H1 (cell line): ENCODE measurements at regions not wholly inside any gene's neighbourhood (a gene's known extent, or its start where the extent isn't known, plus 50 kb on each side); places are given as distances from the start of the nearest gene placed in this dataset.

ENCODE experiments used
- ATF3 ChIP-seq: IDR thresholded peaks from 2 replicates; pipeline ENCODE4 v1.6.1; 2011; ENCODE audit warnings: low read depth, mild to moderate bottlenecking, low read length; ENCODE audit not compliant: insufficient read depth
- BRCA1 ChIP-seq: IDR thresholded peaks from 2 replicates; pipeline ENCODE4 v1.6.1; 2012; ENCODE audit warnings: low read depth, low read length, improper control_type of control experiment
- CBX8 ChIP-seq: fragments of 300-800, 300-1000 bp; sonication (generic); IDR thresholded peaks from 2 replicates; pipeline ENCODE4 v1.7.1; 2016; ENCODE audit warnings: low read depth, low read length, borderline replicate concordance
- CTCF ChIP-seq, 3 experiments: IDR thresholded peaks; 1 replicate in 2 of 3; 2 replicates in 1 of 3; pipeline versions ENCODE4 v1.5.1 to v1.6.1; 2011; ENCODE audit warnings: low read length in 3 of 3, mild to moderate bottlenecking in 3 of 3, inconsistent platforms in 2 of 3, low read depth in 1 of 3, moderate library complexity in 1 of 3; ENCODE audit not compliant: insufficient read depth in 1 of 3; ENCODE audit errors: control extremely low read depth in 1 of 3
- EGR1 ChIP-seq: IDR thresholded peaks from 2 replicates; pipeline ENCODE4 v1.6.1; 2011; ENCODE audit warnings: low read depth, low read length, borderline replicate concordance
- EP300 ChIP-seq, 2 experiments: IDR thresholded peaks; 1 replicate in 1 of 2; 2 replicates in 1 of 2; pipeline ENCODE4 v1.6.1; 2011 to 2012; ENCODE audit warnings: low read depth in 2 of 2, low read length in 2 of 2, mild to moderate bottlenecking in 2 of 2, borderline replicate concordance in 1 of 2, inconsistent platforms in 1 of 2, moderate library complexity in 1 of 2
- EZH2 ChIP-seq: fragments of 200-600 bp; sonication (generic); IDR thresholded peaks from 2 replicates; pipeline ENCODE4 v1.7.1; 2012; ENCODE audit warnings: low read depth, mild to moderate bottlenecking, moderate library complexity, low read length, inconsistent platforms; ENCODE audit not compliant: severe bottlenecking
- FOSL1 ChIP-seq: IDR thresholded peaks from 2 replicates; pipeline ENCODE4 v1.6.1; 2011; ENCODE audit warnings: mild to moderate bottlenecking, low read depth, low read length, moderate library complexity; ENCODE audit not compliant: insufficient read depth
- MAX ChIP-seq: IDR thresholded peaks from 2 replicates; pipeline ENCODE4 v1.6.1; 2012; ENCODE audit warnings: inconsistent platforms
- POLR2A ChIP-seq, 2 experiments: IDR thresholded peaks; 1 replicate in 1 of 2; 2 replicates in 1 of 2; pipeline ENCODE4 v1.6.1; 2011; ENCODE audit warnings: low read depth in 2 of 2, low read length in 2 of 2, mild to moderate bottlenecking in 2 of 2; ENCODE audit errors: control extremely low read depth in 1 of 2
- RFX5 ChIP-seq: IDR thresholded peaks from 2 replicates; pipeline ENCODE4 v1.6.1; 2011; ENCODE audit warnings: low read depth, low read length, improper control_type of control experiment, borderline replicate concordance
- RNF2 ChIP-seq: fragments of 200-900, 300-1000 bp; sonication (generic); IDR thresholded peaks from 2 replicates; pipeline ENCODE4 v1.7.1; 2016; ENCODE audit warnings: borderline replicate concordance, low read depth, mild to moderate bottlenecking, antibody characterized with exemption, low read length; ENCODE audit not compliant: poor library complexity, severe bottlenecking; ENCODE audit errors: missing control alignments
- SP2 ChIP-seq: IDR thresholded peaks from 2 replicates; pipeline ENCODE4 v1.6.1; 2012; ENCODE audit warnings: mild to moderate bottlenecking, low read length, inconsistent platforms
- SUZ12 ChIP-seq: fragments of 200-600 bp; sonication (generic); IDR thresholded peaks from 2 replicates; pipeline ENCODE4 v1.6.1; 2012; ENCODE audit warnings: mild to moderate bottlenecking, inconsistent platforms, low read length, moderate library complexity, mixed read lengths

DNA sequence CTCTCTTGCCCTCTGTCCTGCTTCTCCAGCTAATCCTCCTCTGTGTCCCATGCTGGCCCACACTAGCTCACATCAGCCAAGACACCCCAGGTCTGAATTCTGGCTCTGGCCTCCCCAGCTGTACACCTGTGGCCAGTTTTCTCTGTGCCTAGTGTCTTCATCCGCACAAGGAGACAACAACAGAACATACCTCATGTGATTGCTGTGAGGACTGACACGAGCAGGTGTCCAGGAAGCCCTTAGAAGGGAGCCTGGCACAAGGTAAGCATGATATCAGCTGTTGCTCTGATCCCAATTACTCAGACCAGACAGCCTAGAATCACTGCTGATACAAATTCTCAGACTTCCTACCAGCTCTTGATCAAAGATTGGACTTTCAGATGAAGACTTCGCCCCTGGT lies 71.2 kb upstream of the GJB5 start:
- no peak for TF ChIP-seq BRCA1
- no peak for TF ChIP-seq POLR2A (IDR thresholded peaks at IDR 0.05; ENCODE audit: control extremely low read depth in 1 of 2, low read depth in 2 of 2, low read length in 2 of 2)
- no peak for TF ChIP-seq CTCF (IDR thresholded peaks at IDR 0.05; ENCODE audit: control extremely low read depth in 1 of 3, insufficient read depth in 1 of 3, low read depth in 1 of 3, low read length in 3 of 3)
- TF ChIP-seq EGR1, result no peak
- no peak for TF ChIP-seq EZH2
- TF ChIP-seq MAX, result no peak
- TF ChIP-seq EP300 (IDR thresholded peaks at IDR 0.05; ENCODE audit: borderline replicate concordance in 1 of 2, low read depth in 2 of 2, low read length in 2 of 2), result no peak
- no peak for TF ChIP-seq FOSL1
- no peak for TF ChIP-seq ATF3
- no peak for TF ChIP-seq CBX8
- no peak for TF ChIP-seq RFX5
- no peak for TF ChIP-seq SP2
- no peak for TF ChIP-seq SUZ12
- no peak for TF ChIP-seq RNF2
